Nephron progenitor cell (in vitro differentiated cells): ENCODE measurements at regions not wholly inside any gene's neighbourhood (a gene's known extent, or its start where the extent isn't known, plus 50 kb on each side); places are given as distances from the start of the nearest gene placed in this dataset.

Source experiments
- DNase-seq: peaks from one replicate; pipeline ENCODE4 v3.0.0; 2021
- H3K27ac Mint-ChIP-seq: 2 replicates; pipeline ENCODE4 v1.8.0; 2021; ENCODE audit warnings: mild to moderate bottlenecking, moderate library complexity, mixed read lengths
- H3K27me3 Mint-ChIP-seq: 2 replicates; pipeline ENCODE4 v1.8.0; 2021; ENCODE audit warnings: mild to moderate bottlenecking, low read depth, mixed read lengths; ENCODE audit not compliant: poor library complexity
- H3K36me3 Mint-ChIP-seq: 2 replicates; pipeline ENCODE4 v1.8.0; 2021; ENCODE audit warnings: low read depth, mixed read lengths
- H3K4me1 Mint-ChIP-seq: 2 replicates; pipeline ENCODE4 v1.8.0; 2021; ENCODE audit warnings: mixed read lengths
- H3K4me3 Mint-ChIP-seq: 2 replicates; pipeline ENCODE4 v1.8.0; 2021; ENCODE audit warnings: mild to moderate bottlenecking, moderate library complexity, mixed read lengths
- H3K9me3 Mint-ChIP-seq: 2 replicates; pipeline ENCODE4 v1.8.0; 2021; ENCODE audit warnings: mild to moderate bottlenecking, moderate library complexity, mixed read lengths
- TF ChIP-seq, protein P1 (sequence below): fragments of 200-600 bp; sonication (generic); IDR thresholded peaks from 2 replicates; pipeline ENCODE4 v1.5.0; 2021; ENCODE audit warnings: antibody characterized with exemption

DNA sequence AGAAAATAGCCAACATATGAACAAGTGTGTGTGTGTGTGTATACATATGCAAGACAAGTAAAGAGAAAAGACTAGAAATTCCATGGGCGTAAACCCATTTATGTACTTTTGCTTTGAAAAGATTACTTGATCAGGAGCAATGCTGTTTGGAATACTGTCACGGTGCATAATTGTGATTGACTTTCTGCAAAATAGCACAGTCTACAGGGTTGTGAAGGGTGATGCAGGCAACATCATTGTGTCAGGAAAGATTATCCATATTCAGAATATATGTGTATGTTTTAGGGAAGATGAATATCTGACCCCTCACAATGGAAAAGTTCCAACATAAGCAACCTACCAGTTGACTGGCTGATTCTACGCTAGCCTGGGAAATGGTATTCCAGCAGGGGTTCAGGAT, 307.7 kb downstream of the JRKL start:
- TF ChIP-seq, protein P1, sequence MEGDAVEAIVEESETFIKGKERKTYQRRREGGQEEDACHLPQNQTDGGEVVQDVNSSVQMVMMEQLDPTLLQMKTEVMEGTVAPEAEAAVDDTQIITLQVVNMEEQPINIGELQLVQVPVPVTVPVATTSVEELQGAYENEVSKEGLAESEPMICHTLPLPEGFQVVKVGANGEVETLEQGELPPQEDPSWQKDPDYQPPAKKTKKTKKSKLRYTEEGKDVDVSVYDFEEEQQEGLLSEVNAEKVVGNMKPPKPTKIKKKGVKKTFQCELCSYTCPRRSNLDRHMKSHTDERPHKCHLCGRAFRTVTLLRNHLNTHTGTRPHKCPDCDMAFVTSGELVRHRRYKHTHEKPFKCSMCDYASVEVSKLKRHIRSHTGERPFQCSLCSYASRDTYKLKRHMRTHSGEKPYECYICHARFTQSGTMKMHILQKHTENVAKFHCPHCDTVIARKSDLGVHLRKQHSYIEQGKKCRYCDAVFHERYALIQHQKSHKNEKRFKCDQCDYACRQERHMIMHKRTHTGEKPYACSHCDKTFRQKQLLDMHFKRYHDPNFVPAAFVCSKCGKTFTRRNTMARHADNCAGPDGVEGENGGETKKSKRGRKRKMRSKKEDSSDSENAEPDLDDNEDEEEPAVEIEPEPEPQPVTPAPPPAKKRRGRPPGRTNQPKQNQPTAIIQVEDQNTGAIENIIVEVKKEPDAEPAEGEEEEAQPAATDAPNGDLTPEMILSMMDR = no peak
- DNase-seq = no peak
- no peaks in the 10 kb centered on the region for H3K9me3 Mint-ChIP-seq
- peaks cover 8% of the 10 kb centered on the region for H3K4me1 Mint-ChIP-seq
- no peak overlapping the region for H3K4me3 Mint-ChIP-seq
- H3K27ac Mint-ChIP-seq = no peak overlapping the region
- H3K36me3 Mint-ChIP-seq = no peaks in the 10 kb centered on the region
- peaks cover 3% of the 10 kb centered on the region for H3K27me3 Mint-ChIP-seq

DNA sequence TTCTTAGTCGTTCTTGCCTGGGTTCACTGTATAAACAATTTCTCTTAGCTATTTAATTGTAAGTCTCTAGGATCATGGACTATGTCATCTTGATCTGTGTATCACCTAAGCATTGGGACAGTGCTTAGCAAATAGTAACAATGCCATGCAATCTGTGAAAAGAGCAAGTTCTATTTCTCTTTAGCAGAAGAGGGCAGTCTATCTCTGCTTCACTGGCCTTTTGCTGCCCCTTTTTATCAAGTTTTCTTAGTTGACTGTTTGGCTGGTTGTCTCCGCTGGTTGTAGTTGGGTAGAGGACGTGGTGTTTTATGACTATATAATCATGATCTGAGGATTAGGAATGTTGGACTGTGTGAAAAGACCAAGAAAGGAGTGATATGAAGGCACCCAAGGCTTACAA, 315.0 kb downstream of the JRKL start:
- Mint-ChIP-seq H3K4me1 (peaks cover 14% of the 10 kb centered on the region), H3K4me3 (no peak overlapping the region), H3K27me3 (peaks cover 3% of the 10 kb centered on the region), H3K36me3 (no peaks in the 10 kb centered on the region), H3K9me3 (no peaks in the 10 kb centered on the region), H3K27ac (no peak overlapping the region)
- TF ChIP-seq, protein P1 = no peak
- DNase-seq = no peak

DNA sequence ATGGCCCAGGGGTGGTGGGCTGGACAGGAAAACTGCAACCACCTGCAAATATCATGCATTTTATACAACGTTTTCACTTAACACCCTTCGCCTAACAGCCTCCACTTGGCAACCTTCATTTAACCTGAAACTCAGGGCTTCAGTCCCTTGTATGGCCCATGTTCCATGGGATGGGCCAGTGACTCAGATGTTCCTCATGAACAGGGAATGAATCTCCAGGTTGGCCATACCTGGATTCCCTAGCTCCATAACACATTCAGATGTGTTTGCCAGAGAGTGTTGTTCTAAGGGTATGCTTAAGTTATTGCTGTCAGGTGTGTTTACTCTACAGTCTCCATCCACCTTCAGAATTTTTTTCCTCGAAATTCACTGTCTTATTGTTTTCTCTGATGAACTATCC, 316.9 kb downstream of the JRKL start:
- Mint-ChIP-seq H3K36me3 (no peaks in the 10 kb centered on the region), H3K4me3 (no peak overlapping the region), H3K9me3 (no peaks in the 10 kb centered on the region), H3K27ac (no peak overlapping the region), H3K4me1 (peaks cover 14% of the 10 kb centered on the region), H3K27me3 (peaks cover 1% of the 10 kb centered on the region)
- DNase-seq = no peak
- TF ChIP-seq, protein P1 = no peak

DNA sequence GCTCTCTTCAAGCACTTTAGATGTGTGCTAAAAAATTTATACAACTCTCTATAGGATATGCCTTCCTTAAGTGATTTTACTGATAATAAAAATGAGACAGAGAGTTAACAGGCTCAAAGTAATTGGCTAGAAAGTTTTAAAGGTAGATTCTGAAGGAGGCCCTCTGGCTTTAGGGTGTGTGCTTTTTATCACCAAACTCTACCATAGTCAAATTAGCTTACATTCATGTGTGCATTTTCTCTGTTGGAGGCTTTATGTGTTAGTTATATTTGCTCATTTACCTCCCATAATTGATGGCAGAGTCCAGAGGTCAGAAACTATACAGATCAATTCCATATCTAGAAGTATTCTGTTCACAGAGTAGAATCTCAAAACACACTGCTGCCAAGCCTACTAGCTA, 317.5 kb downstream of the JRKL start:
- Mint-ChIP-seq H3K4me1 (peaks cover 14% of the 10 kb centered on the region), H3K9me3 (no peaks in the 10 kb centered on the region), H3K36me3 (no peaks in the 10 kb centered on the region), H3K4me3 (no peak overlapping the region), H3K27me3 (no peaks in the 10 kb centered on the region), H3K27ac (no peak overlapping the region)
- TF ChIP-seq, protein P1 = no peak
- DNase-seq = no peak

DNA sequence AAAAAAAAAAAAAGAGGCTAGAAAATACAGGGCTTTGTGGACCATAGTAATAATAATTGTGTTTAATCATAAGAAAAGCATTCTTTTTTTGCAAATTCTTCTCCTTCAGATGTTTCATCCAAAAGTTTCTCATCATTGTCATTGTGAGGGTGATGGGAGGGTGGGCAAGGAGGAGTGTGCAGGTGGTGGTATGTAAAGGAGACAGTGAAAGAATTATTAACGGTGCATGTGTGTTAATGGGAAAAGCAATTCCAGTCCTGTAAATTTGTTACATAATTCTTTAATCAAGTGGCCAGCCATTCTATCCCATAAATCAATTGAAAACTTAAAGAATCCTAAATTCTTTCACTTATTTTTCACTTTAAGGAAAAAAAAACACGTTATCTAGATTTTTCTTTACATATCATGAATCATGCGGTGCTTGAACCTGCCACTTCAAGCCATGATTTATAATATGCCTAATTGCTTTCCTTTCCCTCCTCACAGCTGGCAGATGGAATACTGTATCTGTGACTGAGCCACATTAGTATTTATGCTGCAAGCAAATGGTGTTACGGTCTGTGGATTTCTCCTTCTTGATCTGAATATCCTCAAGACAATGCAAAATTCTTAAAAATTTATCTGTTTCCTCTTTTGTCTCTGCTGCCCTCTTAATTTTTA, 318.5 kb downstream of the JRKL start:
- H3K27ac Mint-ChIP-seq = no peak overlapping the region
- TF ChIP-seq, protein P1 = no peak
- no peak overlapping the region for H3K4me3 Mint-ChIP-seq
- peaks cover 14% of the 10 kb centered on the region for H3K4me1 Mint-ChIP-seq
- no peak for DNase-seq
- H3K36me3 Mint-ChIP-seq = no peaks in the 10 kb centered on the region
- H3K9me3 Mint-ChIP-seq = no peaks in the 10 kb centered on the region
- H3K27me3 Mint-ChIP-seq = no peaks in the 10 kb centered on the region

DNA sequence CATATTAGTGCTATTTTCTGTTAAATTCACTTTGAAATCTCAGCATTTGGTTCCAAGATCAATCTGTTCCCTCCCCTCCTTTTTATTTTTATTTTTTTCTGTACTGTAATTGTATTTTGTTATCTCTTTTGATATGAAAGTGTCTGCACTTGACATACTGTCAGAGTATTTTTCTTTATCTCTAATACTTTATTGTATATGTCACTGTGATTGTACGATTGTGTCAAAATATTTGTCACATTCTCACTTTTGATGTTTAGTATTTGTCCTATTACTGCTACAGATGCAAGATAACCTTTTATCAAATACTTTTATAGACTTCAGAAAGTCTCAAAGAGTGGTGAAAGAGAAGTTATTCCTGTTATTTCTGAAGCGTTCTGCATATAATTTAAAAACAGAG, 323.5 kb downstream of the JRKL start:
- peaks cover 8% of the 10 kb centered on the region for H3K4me1 Mint-ChIP-seq
- no peak for DNase-seq

More for the DNA sequence above, 323.5 kb downstream of the JRKL start:
- no peak overlapping the region for H3K4me3 Mint-ChIP-seq
- no peak overlapping the region for H3K27ac Mint-ChIP-seq
- TF ChIP-seq, protein P1 = no peak
- no peaks in the 10 kb centered on the region for H3K36me3 Mint-ChIP-seq
- no peaks in the 10 kb centered on the region for H3K27me3 Mint-ChIP-seq
- no peaks in the 10 kb centered on the region for H3K9me3 Mint-ChIP-seq
